Liver (tissue), 8 donors: ENCODE measurements at regions not wholly inside any gene's neighbourhood (a gene's known extent, or its start where the extent isn't known, plus 50 kb on each side); places are given as distances from the start of the nearest gene placed in this dataset.

ENCODE experiments used
- DNase-seq: peaks from one replicate; pipeline ENCODE4 v3.0.0-alpha.2; 2017; ENCODE audit warnings: low spot score
- H3K27ac ChIP-seq, 2 donors: one replicate each; pipeline ENCODE4 v1.7.0; 2013; ENCODE audit warnings: inconsistent platforms in 2 of 2, low read length in 2 of 2, control low read depth in 1 of 2, low read depth in 1 of 2, mild to moderate bottlenecking in 1 of 2
- H3K27me3 ChIP-seq, 4 donors: one replicate each; pipeline versions ENCODE4 v1.6.1 to v1.7.0; 2013; ENCODE audit warnings: low read length in 3 of 4, inconsistent platforms in 1 of 4, mild to moderate bottlenecking in 1 of 4, moderate library complexity in 1 of 4; ENCODE audit not compliant: control insufficient read depth in 4 of 4, insufficient read depth in 4 of 4
- H3K36me3 ChIP-seq, 4 donors: one replicate each; pipeline versions ENCODE4 v1.6.1 to v1.7.0; 2013; ENCODE audit warnings: low read length in 3 of 4, mild to moderate bottlenecking in 3 of 4, low read depth in 1 of 4, moderate library complexity in 1 of 4; ENCODE audit not compliant: control insufficient read depth in 4 of 4, insufficient read depth in 3 of 4
- H3K4me1 ChIP-seq, 4 donors: one replicate each; pipeline versions ENCODE4 v1.6.1 to v1.7.0; 2013; ENCODE audit warnings: low read length in 3 of 4, mild to moderate bottlenecking in 3 of 4, moderate library complexity in 1 of 4; ENCODE audit not compliant: control insufficient read depth in 4 of 4, insufficient read depth in 4 of 4
- H3K4me3 ChIP-seq, 3 donors: one replicate each; pipeline versions ENCODE4 v1.6.1 to v1.7.0; 2013; ENCODE audit warnings: low read length in 3 of 3, control low read depth in 1 of 3, low read depth in 1 of 3, mild to moderate bottlenecking in 1 of 3
- H3K9ac ChIP-seq, 2 donors: one replicate each; pipeline ENCODE4 v1.7.0; 2013; ENCODE audit warnings: low read length in 2 of 2, mild to moderate bottlenecking in 2 of 2, moderate library complexity in 2 of 2, control low read depth in 1 of 2, low read depth in 1 of 2
- H3K9me3 ChIP-seq, 4 donors: one replicate each; pipeline versions ENCODE4 v1.6.1 to v1.7.0; 2013; ENCODE audit warnings: low read length in 3 of 4; ENCODE audit not compliant: control insufficient read depth in 4 of 4
- ATF3 ChIP-seq: IDR thresholded peaks from 2 replicates; pipeline ENCODE4 v1.6.1; 2016; ENCODE audit warnings: antibody characterized with exemption
- CTCF ChIP-seq: fragments of 150-350 bp; IDR thresholded peaks from 2 replicates; pipeline ENCODE4 v1.5.1; 2017; ENCODE audit warnings: improper control_type of control experiment, low read depth, low read length; ENCODE audit not compliant: missing input control
- EGR1 ChIP-seq, 2 donors: IDR thresholded peaks; 2 replicates each; pipeline ENCODE4 v1.6.1; 2016 to 2018; ENCODE audit warnings: antibody characterized with exemption in 2 of 2, low read depth in 2 of 2
- FOXA1 ChIP-seq: IDR thresholded peaks from 2 replicates; pipeline ENCODE4 v1.6.1; 2016; ENCODE audit warnings: antibody characterized with exemption
- FOXA2 ChIP-seq: IDR thresholded peaks from 2 replicates; pipeline ENCODE4 v1.6.1; 2016; ENCODE audit warnings: antibody characterized with exemption
- GABPA ChIP-seq, 2 donors: IDR thresholded peaks in 1 of 2; conservative IDR thresholded peaks in 1 of 2; 2 replicates each; pipeline ENCODE4 v1.6.1; 2016; ENCODE audit warnings: antibody characterized with exemption in 2 of 2, mild to moderate bottlenecking in 1 of 2, moderate library complexity in 1 of 2
- HNF4A ChIP-seq, 2 donors: conservative IDR thresholded peaks; 2 replicates each; pipeline ENCODE4 v1.6.1; 2016; ENCODE audit warnings: antibody characterized with exemption in 2 of 2, mild to moderate bottlenecking in 2 of 2
- HNF4G ChIP-seq: IDR thresholded peaks from 2 replicates; pipeline ENCODE4 v1.6.1; 2016; ENCODE audit warnings: antibody characterized with exemption
- JUND ChIP-seq, 2 donors: IDR thresholded peaks; 2 replicates each; pipeline ENCODE4 v1.6.1; 2016; ENCODE audit warnings: antibody characterized with exemption in 2 of 2
- MAX ChIP-seq: IDR thresholded peaks from 2 replicates; pipeline ENCODE4 v1.6.1; 2016; ENCODE audit warnings: antibody characterized with exemption
- NR2F2 ChIP-seq: IDR thresholded peaks from 2 replicates; pipeline ENCODE4 v1.6.1; 2016; ENCODE audit warnings: antibody characterized with exemption
- RAD21 ChIP-seq, 2 donors: IDR thresholded peaks; 2 replicates each; pipeline ENCODE4 v1.6.1; 2016; ENCODE audit warnings: antibody characterized with exemption in 2 of 2, mild to moderate bottlenecking in 2 of 2
- REST ChIP-seq: IDR thresholded peaks from 2 replicates; pipeline ENCODE4 v1.6.1; 2016; ENCODE audit warnings: antibody characterized with exemption, mild to moderate bottlenecking
- RXRA ChIP-seq, 2 donors: IDR thresholded peaks; 2 replicates each; pipeline ENCODE4 v1.6.1; 2017 to 2018; ENCODE audit warnings: antibody characterized with exemption in 2 of 2, mild to moderate bottlenecking in 1 of 2
- SP1 ChIP-seq: IDR thresholded peaks from 2 replicates; pipeline ENCODE4 v1.6.1; 2018; ENCODE audit warnings: antibody characterized with exemption, mild to moderate bottlenecking
- TAF1 ChIP-seq: conservative IDR thresholded peaks from 2 replicates; pipeline ENCODE4 v1.6.1; 2016; ENCODE audit warnings: antibody characterized with exemption, mild to moderate bottlenecking
- YY1 ChIP-seq: IDR thresholded peaks from 2 replicates; pipeline ENCODE4 v1.6.1; 2016; ENCODE audit warnings: antibody characterized with exemption, mild to moderate bottlenecking
- ZBTB33 ChIP-seq: IDR thresholded peaks from 2 replicates; pipeline ENCODE4 v1.6.1; 2016; ENCODE audit warnings: antibody characterized with exemption
- WGBS: extraction: QIAGEN DNeasy Blood & Tissue Kit; methylation state at CpG from one replicate; pipeline ENCODE4 v1.1.7; 2013; 5-methylcytosine and 5-hydroxymethylcytosine counted together
- donor health status: healthy.
- donor health status: healthy.
- donor health status: healthy.
- donor health status: healthy.
- donor health status: healthy.

GRCh38 chr6:140414966-140415620, 1040.6 kb upstream of the CITED2 start:
- TF ChIP-seq RXRA (IDR thresholded peaks at IDR 0.05) (no peak), TAF1 (no peak), CTCF (no peak), REST (no peak), NR2F2 (no peak), SP1 (no peak), HNF4A (conservative IDR thresholded peaks at IDR 0.05) (no peak), EGR1 (IDR thresholded peaks at IDR 0.05; ENCODE audit: low read depth in 2 of 2) (no peak), GABPA (IDR thresholded peaks at IDR 0.05 in 1 of 2, conservative IDR thresholded peaks at IDR 0.05 in 1 of 2) (no peak), RAD21 (IDR thresholded peaks at IDR 0.05) (no peak), ZBTB33 (no peak), FOXA1 (no peak), ATF3 (no peak), MAX (no peak), JUND (IDR thresholded peaks at IDR 0.05) (no peak), FOXA2 (no peak), HNF4G (no peak), YY1 (no peak)
- H3K27me3 ChIP-seq: no peaks in the 10 kb centered on the region
- no peak overlapping the region for H3K9ac ChIP-seq
- no peak overlapping the region for H3K27ac ChIP-seq
- H3K36me3 ChIP-seq: no peaks in the 10 kb centered on the region
- peaks cover 0 to 6% (median 1%) of the 10 kb centered on the region in 4 donors for H3K9me3 ChIP-seq
- DNase-seq: no peak
- WGBS: 99% methylated on average over 9 of the region's 9 CpGs
- H3K4me3 ChIP-seq: no peak overlapping the region
- H3K4me1 ChIP-seq: no peaks in the 10 kb centered on the region
